IMR-90 (cell line): ENCODE measurements at regions not wholly inside any gene's neighbourhood (a gene's known extent, or its start where the extent isn't known, plus 50 kb on each side); places are given as distances from the start of the nearest gene placed in this dataset.

Experiments
- ATAC-seq: fragments of 200-7000 bp; cut with Tn5 transposase; 2 replicates; pipeline ENCODE4 v1.9.1; 2020; ENCODE audit warnings: low read depth, mild to moderate bottlenecking, moderate library complexity
- BruUV-seq: library from RNA; stranded (reverse); fragments of 400-500 nt; replicated peaks from 2 replicates; lab custom pipeline; 2021; lab: Mats Ljungman, UMichigan
- CTCF ChIA-PET: fragments of 300-600 bp; formaldehyde crosslinking; extraction: SDS; loops from one replicate; lab custom pipeline; 2021; ENCODE audit warnings: antibody characterized with exemption; lab: Yijun Ruan, JAX
- POLR2A ChIA-PET: fragments of 300-600 bp; sonication (Branson Sonifier 250); formaldehyde crosslinking; loops from one replicate; lab custom pipeline; 2022; ENCODE audit warnings: antibody characterized with exemption; ENCODE audit not compliant: unreplicated experiment; lab: Charles Lee
- DNase-seq: peaks from one replicate; pipeline ENCODE4 v3.0.0; 2013
- H2AFZ ChIP-seq: replicated peaks from 2 replicates; pipeline ENCODE3; 2013; ENCODE audit warnings: low read length, mild to moderate bottlenecking; ENCODE audit not compliant: poor library complexity
- H2AK5ac ChIP-seq: 2 replicates; pipeline ENCODE4 v1.6.1; 2013; ENCODE audit warnings: low read depth, low read length, inconsistent platforms
- H2AK9ac ChIP-seq: replicated peaks from 2 replicates; pipeline ENCODE3; 2013; ENCODE audit warnings: mild to moderate bottlenecking, low read depth, low read length, moderate library complexity; ENCODE audit not compliant: poor library complexity
- H2BK120ac ChIP-seq: 2 replicates; pipeline ENCODE4 v1.6.1; 2013; ENCODE audit warnings: low read depth, low read length, inconsistent platforms
- H2BK15ac ChIP-seq: 3 replicates; pipeline ENCODE4 v1.6.1; 2013; ENCODE audit warnings: low read depth, low read length, inconsistent platforms
- H2BK20ac ChIP-seq: 2 replicates; pipeline ENCODE4 v1.6.1; 2013; ENCODE audit warnings: low read depth, mild to moderate bottlenecking, inconsistent platforms, low read length, moderate library complexity
- H2BK5ac ChIP-seq: 2 replicates; pipeline ENCODE4 v1.6.1; 2013; ENCODE audit warnings: mild to moderate bottlenecking, low read depth, low read length, inconsistent platforms; ENCODE audit not compliant: poor library complexity, severe bottlenecking
- H3K14ac ChIP-seq: replicated peaks from 2 replicates; pipeline ENCODE4 v1.6.1; 2013; ENCODE audit warnings: low read depth, low read length, inconsistent platforms
- H3K18ac ChIP-seq: 2 replicates; pipeline ENCODE4 v1.6.1; 2013; ENCODE audit warnings: low read depth, low read length, control low read depth
- H3K23ac ChIP-seq: 2 replicates; pipeline ENCODE4 v1.6.1; 2013; ENCODE audit warnings: low read depth, low read length, inconsistent platforms
- H3K27ac ChIP-seq: 2 replicates; pipeline ENCODE4 v1.5.1; 2013; ENCODE audit warnings: mild to moderate bottlenecking, control low read depth, low read length; ENCODE audit not compliant: insufficient read depth
- H3K27me3 ChIP-seq: 2 replicates; pipeline ENCODE4 v1.6.1; 2013; ENCODE audit warnings: low read length; ENCODE audit not compliant: control insufficient read depth, insufficient read depth
- H3K36me3 ChIP-seq: 2 replicates; pipeline ENCODE4 v1.6.1; 2013; ENCODE audit warnings: low read length, mixed read lengths; ENCODE audit not compliant: control insufficient read depth, insufficient read depth
- H3K4ac ChIP-seq: 2 replicates; pipeline ENCODE4 v1.6.1; 2013; ENCODE audit warnings: low read depth, low read length, inconsistent platforms
- H3K4me1 ChIP-seq: 2 replicates; pipeline ENCODE4 v1.6.1; 2013; ENCODE audit warnings: low read length, mixed read lengths; ENCODE audit not compliant: control insufficient read depth, insufficient read depth
- H3K4me2 ChIP-seq: 2 replicates; pipeline ENCODE4 v1.6.1; 2013; ENCODE audit warnings: low read depth, mild to moderate bottlenecking, control low read depth, low read length, moderate library complexity
- H3K4me3 ChIP-seq: 2 replicates; pipeline ENCODE4 v1.5.1; 2013; ENCODE audit warnings: low read depth, mild to moderate bottlenecking, control low read depth, low read length, moderate library complexity; ENCODE audit not compliant: insufficient read depth
- H3K56ac ChIP-seq: 2 replicates; pipeline ENCODE4 v1.6.1; 2013; ENCODE audit warnings: low read length, inconsistent platforms; ENCODE audit not compliant: insufficient read depth; ENCODE audit errors: extremely low read depth
- H3K79me1 ChIP-seq, 2 experiments: 2 replicates each; pipeline ENCODE4 v1.6.1; 2013; ENCODE audit warnings: low read length in 2 of 2, inconsistent platforms in 1 of 2, low read depth in 1 of 2
- H3K9ac ChIP-seq: 2 replicates; pipeline ENCODE4 v1.6.1; 2013; ENCODE audit warnings: low read depth, low read length, control low read depth
- H3K9me1 ChIP-seq: 2 replicates; pipeline ENCODE4 v1.6.1; 2013; ENCODE audit warnings: low read length, inconsistent platforms; ENCODE audit not compliant: insufficient read depth
- H3K9me3 ChIP-seq: 2 replicates; pipeline ENCODE4 v1.6.1; 2013; ENCODE audit warnings: low read length; ENCODE audit not compliant: control insufficient read depth, insufficient read depth
- H4K20me1 ChIP-seq: 2 replicates; pipeline ENCODE4 v1.6.1; 2013; ENCODE audit warnings: low read length, inconsistent platforms; ENCODE audit not compliant: insufficient read depth
- H4K5ac ChIP-seq: 2 replicates; pipeline ENCODE4 v1.6.1; 2013; ENCODE audit warnings: mild to moderate bottlenecking, low read depth, low read length, control low read depth
- H4K8ac ChIP-seq, 2 experiments: 2 replicates each; pipeline ENCODE4 v1.6.1; 2013; ENCODE audit warnings: low read depth in 2 of 2, low read length in 2 of 2, control low read depth in 1 of 2, inconsistent platforms in 1 of 2
- H4K91ac ChIP-seq: 2 replicates; pipeline ENCODE4 v1.6.1; 2013; ENCODE audit warnings: low read depth, low read length, inconsistent platforms; ENCODE audit not compliant: insufficient read depth
- BHLHE40 ChIP-seq: fragments of 150-350 bp; IDR thresholded peaks from 2 replicates; pipeline ENCODE4 v1.6.1; 2016; ENCODE audit warnings: mild to moderate bottlenecking, low read depth, low read length
- CEBPB ChIP-seq: IDR thresholded peaks from 2 replicates; pipeline ENCODE4 v1.6.1; 2012; ENCODE audit warnings: low read depth, low read length, improper control_type of control experiment
- CHD1 ChIP-seq: IDR thresholded peaks from 2 replicates; pipeline ENCODE4 v1.6.1; 2012; ENCODE audit warnings: low read depth, low read length, improper control_type of control experiment
- ELK1 ChIP-seq: fragments of 150-350 bp; IDR thresholded peaks from 2 replicates; pipeline ENCODE4 v1.6.1; 2016; ENCODE audit warnings: low read depth, mild to moderate bottlenecking, low read length, moderate library complexity, borderline replicate concordance
- FOS ChIP-seq: fragments of 150-350 bp; IDR thresholded peaks from 2 replicates; pipeline ENCODE4 v1.6.1; 2016; ENCODE audit warnings: low read depth, low read length
- MAFK ChIP-seq: IDR thresholded peaks from 2 replicates; pipeline ENCODE4 v1.6.1; 2012; ENCODE audit warnings: low read depth, low read length, improper control_type of control experiment
- MAZ ChIP-seq: IDR thresholded peaks from 2 replicates; pipeline ENCODE4 v1.6.1; 2012; ENCODE audit warnings: low read depth, mild to moderate bottlenecking, low read length, improper control_type of control experiment, moderate library complexity, borderline replicate concordance
- MXI1 ChIP-seq: IDR thresholded peaks from 2 replicates; pipeline ENCODE4 v1.6.1; 2012; ENCODE audit warnings: low read depth, mild to moderate bottlenecking, low read length, moderate library complexity, borderline replicate concordance
- NFE2L2 ChIP-seq: fragments of 150-350 bp; IDR thresholded peaks from 2 replicates; pipeline ENCODE4 v1.6.1; 2016; ENCODE audit warnings: low read depth, mild to moderate bottlenecking, low read length
- POLR2A ChIP-seq: IDR thresholded peaks from 2 replicates; pipeline ENCODE4 v1.6.1; 2012; ENCODE audit warnings: mild to moderate bottlenecking, low read depth, low read length
- RAD21 ChIP-seq: IDR thresholded peaks from 2 replicates; pipeline ENCODE4 v1.6.1; 2012; ENCODE audit warnings: low read length, improper control_type of control experiment
- RCOR1 ChIP-seq: IDR thresholded peaks from 2 replicates; pipeline ENCODE4 v1.6.1; 2012; ENCODE audit warnings: mild to moderate bottlenecking, low read length, improper control_type of control experiment; ENCODE audit not compliant: insufficient replicate concordance
- RFX5 ChIP-seq: IDR thresholded peaks from 2 replicates; pipeline ENCODE4 v1.8.0; 2012; ENCODE audit warnings: low read depth, mild to moderate bottlenecking, low read length, moderate library complexity
- SMC3 ChIP-seq: fragments of 150-350 bp; IDR thresholded peaks from 2 replicates; pipeline ENCODE4 v1.6.1; 2016; ENCODE audit warnings: low read depth, mild to moderate bottlenecking, antibody characterized with exemption, low read length, moderate library complexity
- USF2 ChIP-seq: fragments of 150-350 bp; IDR thresholded peaks from 2 replicates; pipeline ENCODE4 v1.6.1; 2017; ENCODE audit warnings: mild to moderate bottlenecking, antibody characterized with exemption, low read length, low read depth
- WGBS, 2 experiments: methylation state at CpG; one replicate each; pipeline versions ENCODE4 v1.1.5 to v1.1.7; 2013; ENCODE audit warnings: missing lambda C conversion rate in 2 of 2; ENCODE audit not compliant: insufficient read length in 1 of 2; ENCODE audit errors: extremely low coverage in 2 of 2; 5-methylcytosine and 5-hydroxymethylcytosine counted together
- dilution Hi-C: fragments of 300-500 bp; cut with HindIII; formaldehyde crosslinking; loops from one replicate; pipeline ENCODE4 v1.14.3; 2018; ENCODE audit warnings: low sequenced_read_pairs; ENCODE audit not compliant: unreplicated experiment
- in situ Hi-C: fragments of 300-500 bp; cut with MboI; formaldehyde crosslinking; loops from 3 replicates; pipeline ENCODE4 v1.14.3; 2019; ENCODE audit warnings: low sequenced_read_pairs, inconsistent platforms, mixed read lengths
- intact Hi-C: fragments of 100-400 bp; cut with micrococcal nuclease; formaldehyde crosslinking; loops from 2 replicates; pipeline ENCODE4 v1.10.0; 2022
- TF ChIP-seq, protein P1 (sequence below): conservative IDR thresholded peaks from 2 replicates; pipeline ENCODE4 v1.5.1; 2012; ENCODE audit warnings: mild to moderate bottlenecking, low read depth, low read length, improper control_type of control experiment

DNA sequence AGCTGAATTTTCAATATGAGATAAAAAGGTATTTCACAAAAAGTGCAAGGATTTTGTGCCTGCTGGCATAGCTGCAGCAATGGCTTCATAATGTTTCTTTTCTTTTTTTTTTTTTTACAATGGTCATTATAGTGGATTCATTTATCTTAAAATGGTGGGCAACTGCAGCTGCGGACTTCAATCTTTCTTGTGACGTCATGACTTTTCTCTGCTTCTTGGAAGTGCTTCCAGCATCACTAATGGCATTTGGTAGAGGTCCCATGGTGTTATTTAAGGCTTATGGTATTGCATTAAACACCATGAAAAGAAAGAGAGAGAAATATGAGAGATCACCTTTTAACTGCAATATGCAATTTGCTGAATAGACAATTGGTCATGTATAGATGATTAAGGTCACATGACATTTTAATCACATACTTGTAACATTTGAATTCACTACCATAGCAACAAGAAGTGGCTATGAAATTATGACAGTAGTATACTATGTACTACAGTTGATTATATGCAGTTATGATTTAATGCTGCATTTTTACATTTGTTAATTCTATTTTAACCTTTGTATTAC is 684.0 kb upstream of the AADAT start:
- H3K9ac ChIP-seq, result no peak overlapping the region
- no peaks in the 10 kb centered on the region for H3K79me1 ChIP-seq
- no peaks in the 10 kb centered on the region for H3K4me1 ChIP-seq
- DNase-seq (no peak), ATAC-seq (no peak)
- no peak overlapping the region for H3K18ac ChIP-seq
- no peak overlapping the region for H2AK5ac ChIP-seq
- no peak overlapping the region for H3K56ac ChIP-seq
- intact Hi-C loops, result no loop called here
- dilution Hi-C loops, result no loop called here
- no peak overlapping the region for H2BK20ac ChIP-seq
- H4K5ac ChIP-seq, result no peak overlapping the region
- TF ChIP-seq RCOR1 (no peak), ELK1 (no peak), USF2 (no peak), CHD1 (no peak), SMC3 (no peak), RFX5 (no peak), FOS (no peak), MAZ (no peak), POLR2A (no peak), RAD21 (no peak), NFE2L2 (no peak), BHLHE40 (no peak), MAFK (no peak), CEBPB (no peak), MXI1 (no peak)
- TF ChIP-seq, protein P1, sequence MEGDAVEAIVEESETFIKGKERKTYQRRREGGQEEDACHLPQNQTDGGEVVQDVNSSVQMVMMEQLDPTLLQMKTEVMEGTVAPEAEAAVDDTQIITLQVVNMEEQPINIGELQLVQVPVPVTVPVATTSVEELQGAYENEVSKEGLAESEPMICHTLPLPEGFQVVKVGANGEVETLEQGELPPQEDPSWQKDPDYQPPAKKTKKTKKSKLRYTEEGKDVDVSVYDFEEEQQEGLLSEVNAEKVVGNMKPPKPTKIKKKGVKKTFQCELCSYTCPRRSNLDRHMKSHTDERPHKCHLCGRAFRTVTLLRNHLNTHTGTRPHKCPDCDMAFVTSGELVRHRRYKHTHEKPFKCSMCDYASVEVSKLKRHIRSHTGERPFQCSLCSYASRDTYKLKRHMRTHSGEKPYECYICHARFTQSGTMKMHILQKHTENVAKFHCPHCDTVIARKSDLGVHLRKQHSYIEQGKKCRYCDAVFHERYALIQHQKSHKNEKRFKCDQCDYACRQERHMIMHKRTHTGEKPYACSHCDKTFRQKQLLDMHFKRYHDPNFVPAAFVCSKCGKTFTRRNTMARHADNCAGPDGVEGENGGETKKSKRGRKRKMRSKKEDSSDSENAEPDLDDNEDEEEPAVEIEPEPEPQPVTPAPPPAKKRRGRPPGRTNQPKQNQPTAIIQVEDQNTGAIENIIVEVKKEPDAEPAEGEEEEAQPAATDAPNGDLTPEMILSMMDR, result no peak
- POLR2A ChIA-PET, result no interaction called here
- no peak overlapping the region for H2BK5ac ChIP-seq
- H4K91ac ChIP-seq, result no peak overlapping the region
- H2BK120ac ChIP-seq, result no peak overlapping the region
- H3K9me1 ChIP-seq, result no peaks in the 10 kb centered on the region
- H4K20me1 ChIP-seq, result no peaks in the 10 kb centered on the region
- H3K14ac ChIP-seq, result no peak overlapping the region
- no peak overlapping the region for H3K4ac ChIP-seq
- no peaks in the 10 kb centered on the region for H3K36me3 ChIP-seq
- H2AFZ ChIP-seq, result no peak overlapping the region
- peaks cover 13% of the 10 kb centered on the region for H3K9me3 ChIP-seq
- H3K27ac ChIP-seq, result no peak overlapping the region
- H4K8ac ChIP-seq, result no peak overlapping the region
- H3K23ac ChIP-seq, result no peak overlapping the region
- H2BK15ac ChIP-seq, result no peak overlapping the region
- no peak overlapping the region for H3K4me3 ChIP-seq
- no TSS peak for BruUV-seq
- no peak overlapping the region for H3K4me2 ChIP-seq
- H2AK9ac ChIP-seq, result no peak overlapping the region
- no CpG with 5 or more reads among the region's 2 CpGs for WGBS, 2 experiments
- no peaks in the 10 kb centered on the region for H3K27me3 ChIP-seq
- CTCF ChIA-PET, result no interaction called here
- in situ Hi-C loops, result no loop called here
